DMS 273 (cell line): ENCODE measurements at regions not wholly inside any gene's neighbourhood (a gene's known extent, or its start where the extent isn't known, plus 50 kb on each side); places are given as distances from the start of the nearest gene placed in this dataset.
"Not testable (repeated sequence)": the region's sequence is repeated elsewhere in the genome, so short reads cannot be mapped to it uniquely, and the experiment has no call there.

Experiments
- DNase-seq: peaks from one replicate; lab custom pipeline; 2025; ENCODE audit not compliant: unreplicated experiment; lab: John Stamatoyannopoulos, UW

- no peak for DNase-seq
Measured at GRCh38 chr5:54885636-54886035, 99.8 kb downstream of the ESM1 start.

DNA sequence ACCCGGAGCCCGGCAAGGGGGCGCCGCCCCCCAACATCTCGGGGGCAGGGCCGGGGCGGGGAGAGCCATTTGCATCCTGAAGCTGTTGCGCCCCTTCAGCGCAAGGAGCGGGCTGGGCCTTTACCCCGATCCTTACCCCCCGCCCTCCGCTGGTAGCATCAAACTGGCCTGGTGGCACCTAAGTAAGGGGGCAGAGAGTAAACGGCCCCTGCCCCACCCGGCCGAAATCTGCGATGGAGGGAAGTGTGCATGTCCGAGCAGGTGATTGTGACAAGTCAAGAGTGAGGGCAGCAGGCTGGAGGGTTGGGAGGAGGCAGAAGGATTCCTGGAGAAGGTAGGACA lies 101.2 kb downstream of the ESM1 start:
- DNase-seq = no peak

GRCh38 chr5:54883374-54884194 lies 101.8 kb downstream of the ESM1 start:
- DNase-seq = peak; percentile 88

GRCh38 chr5:54882841-54883240 lies 102.6 kb downstream of the ESM1 start:
- DNase-seq = no peak

DNA sequence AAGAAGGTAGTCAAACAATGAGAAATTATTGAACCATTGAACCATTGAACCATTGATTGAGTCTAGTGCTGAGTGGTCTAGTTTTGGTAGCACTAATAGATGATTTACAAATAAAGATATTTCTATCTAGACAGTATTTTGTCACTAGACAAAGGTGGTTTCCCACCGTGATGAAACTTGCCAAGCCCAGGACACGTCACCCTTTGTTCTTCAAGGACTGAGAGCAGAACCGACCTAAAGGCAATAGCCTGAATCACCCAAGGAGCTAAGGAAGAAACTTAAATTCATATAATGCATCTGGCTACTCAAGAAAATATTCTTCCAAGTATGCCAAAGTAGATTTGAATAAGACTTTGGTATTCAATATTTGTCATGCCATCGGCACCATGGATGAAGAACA lies 103.3 kb downstream of the ESM1 start:
- no peak for DNase-seq

DNA sequence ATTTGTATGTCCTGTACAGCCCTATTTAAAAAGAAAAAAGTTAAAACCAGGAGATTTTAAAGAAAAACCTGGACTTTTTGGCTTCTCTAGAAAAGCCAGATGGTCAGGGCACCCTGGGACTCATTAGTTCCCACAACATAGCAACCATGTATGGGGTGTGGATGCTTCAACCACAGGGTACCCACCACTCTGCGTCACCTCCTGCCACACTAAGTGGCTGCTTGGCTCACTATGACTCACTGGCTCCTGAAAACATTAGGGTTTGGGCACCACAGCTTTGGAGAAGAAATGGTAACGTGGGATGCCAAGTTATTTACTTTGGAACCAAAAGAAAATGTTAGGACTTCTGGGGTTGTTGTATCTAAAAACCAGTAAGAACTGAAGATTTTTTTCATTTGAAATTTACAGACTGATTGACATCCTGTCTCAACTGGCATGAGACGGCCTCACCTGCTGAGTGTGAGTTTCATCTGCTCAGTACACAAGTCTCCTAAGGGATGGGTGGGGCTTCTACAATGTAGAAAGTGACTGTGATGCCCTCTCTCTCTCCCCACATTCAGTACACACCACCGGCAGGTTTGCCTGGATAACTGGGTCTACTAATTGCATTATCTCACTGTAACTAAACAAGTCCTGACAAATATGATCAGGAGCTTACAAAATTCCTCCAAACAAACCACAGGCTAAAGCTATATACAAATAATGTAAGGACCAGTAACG lies 103.9 kb downstream of the ESM1 start:
- DNase-seq = no peak

GRCh38 chr5:54876976-54877375 lies 108.4 kb downstream of the ESM1 start:
- DNase-seq = no peak

DNA sequence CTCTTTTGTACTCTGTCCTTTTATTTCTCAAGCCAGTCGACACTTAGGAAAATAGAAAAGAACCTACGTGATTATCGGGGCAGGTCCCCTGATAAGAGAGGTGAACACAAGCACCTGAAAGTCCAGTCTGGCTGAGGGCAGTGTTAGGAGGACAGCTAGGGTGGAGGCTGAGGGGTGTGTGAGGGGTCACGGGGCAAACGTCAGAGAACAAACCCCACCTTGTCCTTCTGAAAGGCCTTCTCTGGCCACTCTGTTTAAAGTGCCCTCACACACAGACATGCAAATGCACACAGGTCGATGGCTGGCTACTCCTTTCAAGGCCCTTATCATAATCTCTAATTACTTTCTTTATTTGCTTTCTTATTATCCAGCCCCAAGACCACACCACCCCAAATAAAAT lies 108.8 kb downstream of the ESM1 start:
- no peak for DNase-seq

DNA sequence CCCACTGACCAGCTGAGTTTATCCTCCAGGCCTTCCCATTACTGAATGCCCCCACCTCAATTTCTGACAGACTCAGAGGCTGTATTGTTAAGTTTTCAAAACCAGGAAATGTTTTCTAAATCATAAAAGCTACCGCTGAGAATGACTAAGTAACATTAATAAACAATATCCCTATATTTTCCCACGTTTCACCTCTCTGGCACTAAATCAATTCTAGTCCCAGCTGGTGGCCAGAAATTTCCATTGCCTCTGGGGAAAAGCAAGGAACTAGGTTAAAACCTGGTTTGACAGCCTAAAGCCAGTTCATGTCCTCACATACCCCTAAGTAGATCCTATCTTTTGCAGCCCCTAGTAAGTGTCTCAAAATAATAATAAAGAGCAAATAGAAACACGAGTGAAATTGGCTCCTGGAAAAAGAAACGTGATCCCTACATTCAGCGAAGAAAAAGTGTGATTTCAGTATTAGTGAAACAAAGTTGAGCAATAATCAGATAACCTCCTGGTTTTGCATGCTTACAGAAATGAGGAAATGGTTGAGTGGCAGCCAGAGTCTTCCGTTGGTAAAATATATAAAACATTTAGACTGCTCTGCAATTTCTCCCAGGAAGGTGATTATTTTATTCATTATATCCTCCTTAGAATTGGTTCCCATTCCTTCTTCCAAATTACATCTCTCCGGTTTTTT lies 110.9 kb downstream of the ESM1 start:
- DNase-seq = peak; percentile 31

DNA sequence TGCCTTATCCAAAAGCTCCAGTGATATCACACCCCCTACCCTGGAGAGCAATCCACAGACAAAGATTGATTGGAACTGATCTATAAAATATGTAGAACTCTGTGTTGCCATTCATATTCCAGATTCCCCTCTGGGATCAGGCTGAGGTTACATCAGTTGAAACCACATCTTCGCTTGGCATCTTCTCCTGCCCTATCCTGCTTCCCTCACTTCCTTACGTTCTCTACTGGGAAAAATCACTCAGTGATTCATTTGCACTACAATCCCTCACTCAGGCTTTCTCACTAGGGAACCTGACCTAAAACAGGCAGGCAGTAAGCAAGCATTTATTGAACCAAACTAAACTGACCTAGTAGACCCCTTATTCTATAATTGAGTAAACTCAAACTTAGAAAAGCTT lies 111.7 kb downstream of the ESM1 start:
- DNase-seq = no peak

DNA sequence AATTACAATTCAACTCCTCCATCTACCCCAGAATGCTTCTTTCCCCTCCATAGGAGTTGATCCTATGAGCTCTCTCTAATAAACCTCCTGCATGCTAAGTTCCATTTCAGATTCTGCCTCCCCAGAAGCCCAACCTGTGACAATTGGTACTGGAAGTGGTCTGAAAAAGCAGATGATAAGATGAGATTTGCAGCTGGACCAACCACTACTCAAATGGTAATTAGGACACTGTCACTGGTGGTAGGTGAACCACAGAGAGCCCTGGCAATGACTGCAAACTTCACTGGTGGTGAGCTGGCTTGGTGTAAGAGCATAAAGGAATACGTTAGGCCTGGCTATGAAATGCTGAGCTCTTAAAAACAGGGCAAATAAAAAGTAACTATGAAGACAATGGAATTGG lies 112.6 kb downstream of the ESM1 start:
- DNase-seq = no peak

DNA sequence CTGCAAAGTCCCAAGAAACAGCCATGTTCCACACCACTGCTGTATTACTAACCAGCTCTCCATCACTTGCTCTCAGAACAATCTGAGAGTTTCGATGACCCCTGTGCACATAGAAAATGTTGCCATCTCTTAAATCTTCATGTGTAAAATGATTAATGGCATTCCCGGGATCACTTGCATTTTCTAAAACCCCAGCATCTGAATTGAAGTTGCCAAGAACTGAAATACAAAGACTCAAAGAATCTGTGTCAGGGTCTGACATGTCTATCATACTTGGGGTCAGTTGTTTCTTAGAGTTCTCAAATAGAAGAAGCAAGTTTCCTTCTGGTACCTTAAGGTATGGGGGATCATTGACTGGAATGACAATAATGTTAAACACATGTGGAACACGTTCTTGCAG lies 115.1 kb downstream of the ESM1 start:
- no peak for DNase-seq

DNA sequence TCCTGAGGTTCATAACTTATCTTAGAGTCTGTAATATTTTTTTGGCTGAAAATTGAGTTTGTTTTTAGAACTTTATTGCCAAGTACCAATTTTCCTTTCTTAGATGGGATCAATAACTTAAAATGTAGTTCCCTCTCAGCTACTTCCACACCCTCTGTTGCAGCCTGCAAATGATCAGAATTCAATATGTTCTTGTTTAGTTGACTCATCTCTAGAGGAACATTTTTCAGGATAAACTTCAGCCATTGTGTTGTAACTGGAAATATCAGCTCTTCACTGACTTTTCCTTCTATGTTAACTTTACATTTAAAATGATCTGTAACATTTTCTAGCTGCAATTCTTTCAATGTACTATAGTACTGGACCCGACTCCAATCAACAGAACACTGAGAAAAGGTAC lies 115.7 kb downstream of the ESM1 start:
- DNase-seq = no peak

DNA sequence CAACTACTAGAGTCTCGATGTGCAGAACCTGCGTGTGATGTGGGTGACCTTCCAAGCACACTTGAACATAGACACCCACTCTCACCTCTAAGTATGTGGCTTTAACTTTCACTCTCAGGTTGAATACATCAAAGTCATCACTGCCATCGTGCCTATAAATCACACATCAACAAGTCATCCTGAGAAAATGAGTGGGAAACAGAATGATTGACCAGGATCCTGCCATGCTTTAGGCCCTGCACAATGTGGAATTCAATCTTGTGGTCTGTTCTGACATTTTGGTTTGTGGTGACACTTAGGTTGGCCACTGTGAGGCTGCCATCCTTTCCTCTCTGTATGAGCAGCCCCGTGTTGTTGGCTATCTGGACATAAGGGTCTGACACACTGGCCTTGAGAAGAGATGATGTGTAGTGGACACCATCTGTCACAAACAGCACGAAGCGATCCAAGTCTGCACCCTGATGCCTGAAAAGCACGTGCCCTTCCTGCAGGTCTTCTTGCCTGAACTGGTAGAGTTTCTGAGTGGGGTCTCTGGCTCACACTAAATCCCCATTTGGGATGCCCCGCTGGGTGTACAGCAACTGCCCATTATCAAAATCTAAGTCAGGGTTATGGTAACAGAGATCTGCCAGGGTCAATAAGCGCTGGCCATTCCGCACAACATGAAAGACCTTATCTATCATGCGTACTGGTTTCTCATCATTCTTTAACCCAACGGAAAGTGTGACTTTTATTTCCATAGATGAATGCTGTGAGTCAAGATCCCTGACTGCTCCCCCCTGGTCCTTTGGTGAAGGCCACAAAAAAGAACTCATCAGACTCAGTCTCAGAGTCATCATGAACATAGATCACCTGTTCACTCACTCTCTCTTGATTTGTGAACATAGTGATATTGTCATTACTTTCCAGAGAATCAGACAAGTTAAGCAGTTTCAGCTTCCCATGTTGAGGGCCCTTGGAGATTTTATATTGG lies 116.6 kb downstream of the ESM1 start:
- no peak for DNase-seq

DNA sequence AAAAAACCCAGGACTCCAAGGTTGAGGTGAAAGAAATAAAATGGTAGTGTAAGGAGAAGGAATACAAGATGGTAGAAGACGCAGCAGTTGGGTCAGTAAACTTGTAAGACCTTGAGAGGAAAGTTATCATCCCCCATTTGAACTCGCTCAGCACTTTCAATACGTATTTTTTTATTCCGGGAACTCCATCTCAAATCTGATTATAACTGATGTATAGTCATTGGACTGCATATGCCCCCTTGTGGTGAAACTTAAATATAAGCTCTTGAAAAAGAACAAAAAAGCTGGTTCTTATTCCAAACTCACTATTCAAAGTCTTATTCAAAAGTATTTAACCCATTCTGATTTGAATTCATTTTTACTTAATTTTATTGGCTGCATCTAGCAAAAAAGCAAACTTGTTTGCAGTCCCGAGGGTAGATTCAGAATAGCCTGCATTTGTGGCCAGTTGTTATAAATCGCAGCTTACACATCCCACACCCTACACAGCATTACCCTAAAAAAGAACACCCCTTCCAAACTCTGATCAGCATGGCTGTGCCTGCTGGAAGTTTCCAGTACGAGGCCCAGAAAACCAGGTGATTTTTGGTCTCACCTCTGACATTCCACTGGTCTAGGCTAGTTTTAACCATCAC lies 118.0 kb downstream of the ESM1 start:
- peak; percentile 79 for DNase-seq

GRCh38 chr5:54864911-54865515 lies 120.4 kb downstream of the ESM1 start:
- not testable (repeated sequence) for DNase-seq

- DNase-seq = no peak
Measured at GRCh38 chr5:54862036-54862435, 123.4 kb downstream of the ESM1 start.

DNA sequence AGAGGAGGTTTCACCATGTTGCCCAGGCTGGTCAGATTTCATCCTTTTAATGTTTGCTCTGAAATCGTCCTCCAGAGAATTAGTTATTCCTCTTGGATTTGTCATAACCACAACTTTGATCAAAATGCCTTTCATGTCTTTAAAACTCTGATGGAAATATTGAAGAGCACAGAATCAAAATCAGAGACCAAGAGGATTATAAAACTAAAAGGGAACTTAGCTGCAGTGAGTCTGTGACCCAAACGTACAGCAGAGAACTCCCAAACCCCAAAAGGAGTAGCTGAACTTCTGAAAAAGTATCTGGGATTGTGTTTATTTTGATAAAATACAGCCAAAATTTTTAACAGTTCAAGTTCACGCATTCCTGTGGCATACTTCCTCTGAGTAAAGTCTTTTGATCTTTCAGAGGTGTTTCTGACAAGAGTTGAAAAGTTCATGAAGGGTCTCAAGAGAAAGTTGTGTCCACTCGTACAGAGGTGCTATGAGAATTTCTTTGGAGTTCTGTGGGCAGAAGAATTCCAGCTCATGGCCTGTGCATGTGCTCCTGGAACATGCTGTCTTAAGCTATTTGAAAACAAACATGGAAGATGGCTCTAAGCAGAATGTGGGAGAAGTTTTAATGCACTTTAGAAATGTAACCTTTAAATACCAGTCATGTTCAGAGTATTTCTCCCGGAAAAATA lies 124.0 kb downstream of the ESM1 start:
- no peak for DNase-seq

DNA sequence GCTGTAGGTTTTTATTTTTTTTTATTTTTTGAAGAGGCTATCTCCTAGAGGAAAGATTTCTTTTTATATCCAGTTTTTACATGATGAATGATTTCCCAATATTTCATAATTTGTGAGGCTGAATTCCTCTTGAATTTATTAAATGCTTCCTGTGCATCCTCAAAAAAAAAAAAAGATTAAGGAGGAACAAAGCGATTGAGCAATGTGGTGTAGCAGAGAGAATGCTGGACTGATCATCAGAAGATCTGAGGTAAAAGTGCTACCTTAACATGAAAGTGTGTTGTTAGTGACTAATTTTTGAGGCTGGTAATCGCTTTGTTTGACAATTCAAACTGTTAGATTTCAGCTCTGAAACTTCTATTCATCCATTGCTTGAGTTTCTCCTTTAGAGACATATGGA lies 125.1 kb downstream of the ESM1 start:
- no peak for DNase-seq
